GM19372 (cell line): ENCODE measurements at regions not wholly inside any gene's neighbourhood (a gene's known extent, or its start where the extent isn't known, plus 50 kb on each side); places are given as distances from the start of the nearest gene placed in this dataset.

ENCODE experiments used
- ATAC-seq: cut with Tn5 transposase; IDR thresholded peaks from one replicate; pipeline ENCODE4 v1.9.1; 2021; ENCODE audit warnings: mild to moderate bottlenecking, low read depth, moderate library complexity; ENCODE audit not compliant: unreplicated experiment

- no peak for ATAC-seq
Observed at GRCh38 chr15:62457100-62457499, 292.0 kb upstream of the C2CD4B start.

- ATAC-seq: no peak
Observed at GRCh38 chr15:62459875-62460274, 294.8 kb upstream of the C2CD4B start.

- ATAC-seq: no peak
Observed at GRCh38 chr15:62462268-62462667, 297.2 kb upstream of the C2CD4B start.

- no peak for ATAC-seq
Observed at GRCh38 chr15:62462721-62463120, 297.6 kb upstream of the C2CD4B start.

GRCh38 chr15:62464705-62465104 lies 299.6 kb upstream of the C2CD4B start:
- no peak for ATAC-seq

- no peak for ATAC-seq
Observed at GRCh38 chr15:62465173-62465572, 300.1 kb upstream of the C2CD4B start.

GRCh38 chr15:62469478-62469873 lies 304.4 kb upstream of the C2CD4B start:
- no peak for ATAC-seq

- no peak for ATAC-seq
Observed at GRCh38 chr15:62469874-62470688, 305.0 kb upstream of the C2CD4B start.

- no peak for ATAC-seq
Observed at GRCh38 chr15:62472616-62473299, 307.7 kb upstream of the C2CD4B start.

GRCh38 chr15:62474021-62474770 lies 309.1 kb upstream of the C2CD4B start:
- ATAC-seq: no peak

- no peak for ATAC-seq
Observed at GRCh38 chr15:62474771-62475124, 309.7 kb upstream of the C2CD4B start.

- ATAC-seq: no peak
Observed at GRCh38 chr15:62475591-62475990, 310.5 kb upstream of the C2CD4B start.

- no peak for ATAC-seq
Observed at GRCh38 chr15:62476163-62476562, 311.1 kb upstream of the C2CD4B start.

- no peak for ATAC-seq
Observed at GRCh38 chr15:62477929-62478328, 312.8 kb upstream of the C2CD4B start.

GRCh38 chr15:62482785-62483429 lies 317.8 kb upstream of the C2CD4B start:
- ATAC-seq: peak; percentile 65

GRCh38 chr15:62483814-62484213 lies 318.7 kb upstream of the C2CD4B start:
- ATAC-seq: no peak

- no peak for ATAC-seq
Observed at GRCh38 chr15:62485170-62485720, 320.2 kb upstream of the C2CD4B start.

- no peak for ATAC-seq
Observed at GRCh38 chr15:62486041-62486440, 321.0 kb upstream of the C2CD4B start.

GRCh38 chr15:62488387-62488786 lies 323.3 kb upstream of the C2CD4B start:
- ATAC-seq: no peak

- no peak for ATAC-seq
Observed at GRCh38 chr15:62491642-62492041, 326.6 kb upstream of the C2CD4B start.

GRCh38 chr15:62492900-62493299 lies 327.8 kb upstream of the C2CD4B start:
- ATAC-seq: no peak
